BLaER1 (cell line): ENCODE measurements at regions not wholly inside any gene's neighbourhood (a gene's known extent, or its start where the extent isn't known, plus 50 kb on each side); places are given as distances from the start of the nearest gene placed in this dataset.

Experiments
- H3K27ac ChIP-seq: shearing (Covaris generic); formaldehyde crosslinking; 2 replicates; pipeline ENCODE4 v1.8.1; 2022
- H3K27me3 ChIP-seq: shearing (Covaris generic); formaldehyde crosslinking; 2 replicates; pipeline ENCODE4 v1.8.1; 2022
- H3K36me3 ChIP-seq: shearing (Covaris generic); formaldehyde crosslinking; 2 replicates; pipeline ENCODE4 v1.8.1; 2022
- H3K4me1 ChIP-seq: shearing (Covaris generic); formaldehyde crosslinking; 2 replicates; pipeline ENCODE4 v1.8.1; 2022
- H3K4me2 ChIP-seq: shearing (Covaris generic); formaldehyde crosslinking; 2 replicates; pipeline ENCODE4 v1.8.1; 2022
- H3K4me3 ChIP-seq: shearing (Covaris generic); formaldehyde crosslinking; 2 replicates; pipeline ENCODE4 v1.8.1; 2022
- H3K9ac ChIP-seq: shearing (Covaris generic); formaldehyde crosslinking; 2 replicates; pipeline ENCODE4 v1.8.1; 2022
- H3K9me3 ChIP-seq: shearing (Covaris generic); formaldehyde crosslinking; 2 replicates; pipeline ENCODE4 v1.8.1; 2022
- H4K20me1 ChIP-seq: shearing (Covaris generic); formaldehyde crosslinking; 2 replicates; pipeline ENCODE4 v1.8.1; 2022
- Cebpa-rat ChIP-seq: shearing (Covaris generic); IDR thresholded peaks from 2 replicates; pipeline ENCODE4 v1.8.1; 2022

GRCh38 chr10:124267911-124268549 lies 150.7 kb downstream of the OAT start:
- no peaks in the 10 kb centered on the region for H4K20me1 ChIP-seq
- peaks cover 33% of the 10 kb centered on the region for H3K4me1 ChIP-seq
- H3K4me2 ChIP-seq = no peak overlapping the region
- H3K4me3 ChIP-seq = no peak overlapping the region
- no peak overlapping the region for H3K9ac ChIP-seq
- H3K36me3 ChIP-seq = no peaks in the 10 kb centered on the region
- peaks cover 16% of the 10 kb centered on the region for H3K9me3 ChIP-seq
- H3K27me3 ChIP-seq = no peaks in the 10 kb centered on the region
- TF ChIP-seq Cebpa-rat = no peak
- peak overlapping the region; percentile 30; the same call in 1 of the 2 replicates for H3K27ac ChIP-seq

GRCh38 chr10:124267231-124267885 lies 151.4 kb downstream of the OAT start:
- peaks cover 33% of the 10 kb centered on the region for H3K4me1 ChIP-seq
- H3K9me3 ChIP-seq = peaks cover 10% of the 10 kb centered on the region
- no peaks in the 10 kb centered on the region for H3K27me3 ChIP-seq
- TF ChIP-seq Cebpa-rat = no peak
- no peaks in the 10 kb centered on the region for H3K36me3 ChIP-seq
- H3K27ac ChIP-seq = peak overlapping the region; percentile 30; the same call in 1 of the 2 replicates
- no peak overlapping the region for H3K9ac ChIP-seq
- no peaks in the 10 kb centered on the region for H4K20me1 ChIP-seq
- H3K4me2 ChIP-seq = no peak overlapping the region
- H3K4me3 ChIP-seq = no peak overlapping the region

GRCh38 chr10:124266468-124267230 lies 152.1 kb downstream of the OAT start:
- Histone ChIP-seq H3K4me3 (no peak overlapping the region), H3K27me3 (no peaks in the 10 kb centered on the region), H3K36me3 (no peaks in the 10 kb centered on the region), H3K4me2 (no peak overlapping the region), H3K9ac (no peak overlapping the region), H4K20me1 (no peaks in the 10 kb centered on the region), H3K9me3 (peaks cover 3% of the 10 kb centered on the region), H3K4me1 (peaks cover 29% of the 10 kb centered on the region), H3K27ac (0 out of 2 replicates have a peak overlapping the region, but pooled peaks have one; percentile 18)
- TF ChIP-seq Cebpa-rat = no peak

GRCh38 chr10:124265776-124266467 lies 152.8 kb downstream of the OAT start:
- H3K27me3 ChIP-seq = no peaks in the 10 kb centered on the region
- H3K36me3 ChIP-seq = no peaks in the 10 kb centered on the region
- H3K4me2 ChIP-seq = no peak overlapping the region
- no peak overlapping the region for H3K9ac ChIP-seq
- H3K4me1 ChIP-seq = peaks cover 22% of the 10 kb centered on the region
- no peak overlapping the region for H3K4me3 ChIP-seq
- no peaks in the 10 kb centered on the region for H4K20me1 ChIP-seq
- TF ChIP-seq Cebpa-rat = no peak
- peaks cover 5% of the 10 kb centered on the region; the same call in 1 of the 2 replicates for H3K9me3 ChIP-seq
- no peak overlapping the region for H3K27ac ChIP-seq

- Histone ChIP-seq H3K9me3 (peaks cover 8% of the 10 kb centered on the region; the same call in 1 of the 2 replicates), H3K4me3 (no peak overlapping the region), H3K27me3 (no peaks in the 10 kb centered on the region), H3K36me3 (no peaks in the 10 kb centered on the region), H3K4me1 (peaks cover 16% of the 10 kb centered on the region), H4K20me1 (no peaks in the 10 kb centered on the region), H3K9ac (no peak overlapping the region), H3K4me2 (no peak overlapping the region), H3K27ac (no peak overlapping the region)
- no peak for TF ChIP-seq Cebpa-rat
Observed at GRCh38 chr10:124265391-124265745, 153.4 kb downstream of the OAT start.

GRCh38 chr10:124264711-124265390 lies 153.9 kb downstream of the OAT start:
- Histone ChIP-seq H3K4me3 (no peak overlapping the region), H3K4me1 (peaks cover 15% of the 10 kb centered on the region), H3K9me3 (peaks cover 8% of the 10 kb centered on the region; the same call in 1 of the 2 replicates), H3K36me3 (no peaks in the 10 kb centered on the region), H3K9ac (no peak overlapping the region), H3K27me3 (no peaks in the 10 kb centered on the region), H3K4me2 (no peak overlapping the region), H3K27ac (no peak overlapping the region), H4K20me1 (no peaks in the 10 kb centered on the region)
- no peak for TF ChIP-seq Cebpa-rat

GRCh38 chr10:124264271-124264670 lies 154.5 kb downstream of the OAT start:
- Histone ChIP-seq H3K27ac (no peak overlapping the region), H3K9ac (no peak overlapping the region), H3K27me3 (no peaks in the 10 kb centered on the region), H3K36me3 (no peaks in the 10 kb centered on the region), H3K4me2 (0 out of 2 replicates have a peak overlapping the region, but pooled peaks have one; percentile 37), H3K4me3 (no peak overlapping the region), H4K20me1 (no peaks in the 10 kb centered on the region), H3K9me3 (peaks cover 8% of the 10 kb centered on the region; the same call in 1 of the 2 replicates), H3K4me1 (peaks cover 19% of the 10 kb centered on the region)
- TF ChIP-seq Cebpa-rat = no peak

- Histone ChIP-seq H3K9ac (no peak overlapping the region), H3K4me3 (no peak overlapping the region), H3K4me1 (peaks cover 21% of the 10 kb centered on the region), H3K9me3 (peaks cover 8% of the 10 kb centered on the region; the same call in 1 of the 2 replicates), H4K20me1 (no peaks in the 10 kb centered on the region), H3K36me3 (no peaks in the 10 kb centered on the region), H3K27me3 (no peaks in the 10 kb centered on the region), H3K4me2 (peak overlapping the region; percentile 37), H3K27ac (no peak overlapping the region)
- no peak for TF ChIP-seq Cebpa-rat
Observed at GRCh38 chr10:124263726-124264125, 155.0 kb downstream of the OAT start.

- peaks cover 8% of the 10 kb centered on the region; the same call in 1 of the 2 replicates for H3K9me3 ChIP-seq
- no peak for TF ChIP-seq Cebpa-rat
- H3K9ac ChIP-seq = no peak overlapping the region
- H3K4me1 ChIP-seq = peaks cover 21% of the 10 kb centered on the region
- no peaks in the 10 kb centered on the region for H3K36me3 ChIP-seq
- H3K4me3 ChIP-seq = no peak overlapping the region
- no peaks in the 10 kb centered on the region for H3K27me3 ChIP-seq
- H3K4me2 ChIP-seq = no peak overlapping the region
- H4K20me1 ChIP-seq = no peaks in the 10 kb centered on the region
- no peak overlapping the region for H3K27ac ChIP-seq
Observed at GRCh38 chr10:124262971-124263370, 155.8 kb downstream of the OAT start.
